GM12878 (cell line): ENCODE measurements at regions not wholly inside any gene's neighbourhood (a gene's known extent, or its start where the extent isn't known, plus 50 kb on each side); places are given as distances from the start of the nearest gene placed in this dataset.

Experiments
- ATAC-seq: fragments of 200-7000 bp; cut with Tn5 transposase; 3 replicates; pipeline ENCODE4 v1.9.1; 2020; ENCODE audit warnings: mild to moderate bottlenecking, moderate library complexity
- BruUV-seq: library from RNA; stranded (reverse); fragments of 400-500 nt; replicated peaks from 2 replicates; lab custom pipeline; 2021; lab: Mats Ljungman, UMichigan
- CTCF ChIA-PET: fragments of 300-600 bp; sonication (Branson Sonifier 250); formaldehyde crosslinking; extraction: SDS; loops from one replicate; lab custom pipeline; 2021; ENCODE audit warnings: inconsistent platforms; lab: Yijun Ruan, JAX
- POLR2A ChIA-PET: fragments of 350-600 bp; formaldehyde crosslinking; extraction: SDS; loops from one replicate; lab custom pipeline; 2021; ENCODE audit warnings: inconsistent platforms; lab: Charles Lee
- RAD21 ChIA-PET: fragments of 300-600 bp; sonication (Branson Sonifier 250); formaldehyde crosslinking; loops from one replicate; lab custom pipeline; 2023; ENCODE audit warnings: antibody characterized with exemption; ENCODE audit not compliant: unreplicated experiment; lab: Charles Lee
- SMC1A ChIA-PET: fragments of 300-600 bp; sonication (Branson Sonifier 250); formaldehyde crosslinking; loops from one replicate; lab custom pipeline; 2023; ENCODE audit not compliant: unreplicated experiment, uncharacterized antibody; lab: Charles Lee
- DNase-seq: peaks from one replicate; pipeline ENCODE4 v3.0.0-alpha.2; 2011; ENCODE audit warnings: low read depth, low spot score
- FAIRE-seq: peaks from 3 replicates; lab custom pipeline; 2011; peaks lifted over from hg19 to GRCh38; lab: Jason Lieb, UNC
- H2AFZ ChIP-seq: 2 replicates; pipeline ENCODE4 v1.6.0; 2011; ENCODE audit warnings: low read depth, low read length, control low read depth; ENCODE audit not compliant: control insufficient read depth
- H3K27ac ChIP-seq: 2 replicates; pipeline ENCODE4 v1.5.1; 2011; ENCODE audit warnings: control low read depth; ENCODE audit not compliant: control insufficient read depth, insufficient read depth
- H3K27me3 ChIP-seq, 2 experiments: replicated peaks in 1 of 2; 2 replicates each; pipeline versions ENCODE4 v1.6.0 to v1.6.1; 2011; ENCODE audit warnings: low read length in 1 of 2; ENCODE audit not compliant: control insufficient read depth in 2 of 2, insufficient read depth in 2 of 2
- H3K36me3 ChIP-seq, 2 experiments: 2 replicates each; pipeline ENCODE4 v1.5.1; 2011; ENCODE audit warnings: low read length in 1 of 2; ENCODE audit not compliant: control insufficient read depth in 2 of 2, insufficient read depth in 2 of 2
- H3K4me1 ChIP-seq: 2 replicates; pipeline ENCODE4 v1.6.1; 2011; ENCODE audit warnings: mild to moderate bottlenecking, low read length, moderate library complexity, mixed read lengths; ENCODE audit not compliant: control insufficient read depth, insufficient read depth
- H3K4me2 ChIP-seq: 2 replicates; pipeline ENCODE4 v1.6.0; 2011; ENCODE audit warnings: control low read depth; ENCODE audit not compliant: control insufficient read depth, insufficient read depth
- H3K4me3 ChIP-seq: fragments of 200-600 bp; sonication (generic); 2 replicates; pipeline ENCODE4 v1.5.1; 2016
- H3K79me2 ChIP-seq: 2 replicates; pipeline ENCODE4 v1.6.0; 2011; ENCODE audit warnings: low read length; ENCODE audit not compliant: control insufficient read depth, insufficient read depth
- H3K9ac ChIP-seq: 2 replicates; pipeline ENCODE4 v1.8.0; 2011; ENCODE audit warnings: low read length, control low read depth, mixed read lengths; ENCODE audit not compliant: control insufficient read depth, insufficient read depth
- H3K9me3 ChIP-seq: replicated peaks from 3 replicates; pipeline ENCODE4 v1.5.1; 2011; ENCODE audit warnings: mild to moderate bottlenecking, low read length; ENCODE audit not compliant: control insufficient read depth, insufficient read depth
- H4K20me1 ChIP-seq: 2 replicates; pipeline ENCODE4 v1.6.0; 2011; ENCODE audit not compliant: control insufficient read depth, insufficient read depth
- MEF2B ChIP-seq: fragments of 450-650 bp; IDR thresholded peaks from 2 replicates; pipeline ENCODE4 v1.6.1; 2018; ENCODE audit warnings: mild to moderate bottlenecking, moderate library complexity; ENCODE audit not compliant: partially characterized antibody, poor library complexity, severe bottlenecking
- MTA3 ChIP-seq: IDR thresholded peaks from 2 replicates; pipeline ENCODE4 v1.6.1; 2012; ENCODE audit warnings: low read length, inconsistent platforms, borderline replicate concordance
- NR2C1 ChIP-seq: fragments of 450-650 bp; IDR thresholded peaks from 2 replicates; pipeline ENCODE4 v1.6.1; 2017; ENCODE audit warnings: antibody characterized with exemption, mild to moderate bottlenecking, moderate library complexity
- SIX5 ChIP-seq: IDR thresholded peaks from 2 replicates; pipeline ENCODE4 v1.6.1; 2011; ENCODE audit warnings: mild to moderate bottlenecking, low read depth, low read length, moderate library complexity; ENCODE audit not compliant: severe bottlenecking
- SMAD1 ChIP-seq: fragments of 450-650 bp; IDR thresholded peaks from 2 replicates; pipeline ENCODE4 v1.6.1; 2018; ENCODE audit warnings: mild to moderate bottlenecking, low read depth; ENCODE audit not compliant: partially characterized antibody
- YY1 ChIP-seq: IDR thresholded peaks from 2 replicates; pipeline ENCODE4 v1.6.1; 2011; ENCODE audit warnings: low read depth, mild to moderate bottlenecking, low read length
- ZNF24 ChIP-seq: fragments of 450-650 bp; IDR thresholded peaks from 2 replicates; pipeline ENCODE4 v1.6.1; 2017; ENCODE audit warnings: antibody characterized with exemption, mild to moderate bottlenecking
- ZNF274 ChIP-seq: IDR thresholded peaks from one replicate; pipeline ENCODE4 v1.8.0; 2011; ENCODE audit not compliant: insufficient read length, insufficient read depth
- WGBS: methylation state at CpG from one replicate; pipeline ENCODE4 v1.1.6; 2016; ENCODE audit warnings: low lambda C conversion rate; ENCODE audit not compliant: insufficient replicate concordance, insufficient coverage; ENCODE audit errors: missing lambda C conversion rate; 5-methylcytosine and 5-hydroxymethylcytosine counted together
- in situ Hi-C: fragments of 300-500 bp; cut with MboI; formaldehyde crosslinking; loops from 9 replicates; pipeline ENCODE4 v1.14.3; 2018; ENCODE audit warnings: mixed read lengths
- intact Hi-C: fragments of 100-400 bp; cut with micrococcal nuclease; formaldehyde crosslinking; loops from one replicate; pipeline ENCODE4 v1.14.2; 2022; ENCODE audit not compliant: unreplicated experiment

DNA sequence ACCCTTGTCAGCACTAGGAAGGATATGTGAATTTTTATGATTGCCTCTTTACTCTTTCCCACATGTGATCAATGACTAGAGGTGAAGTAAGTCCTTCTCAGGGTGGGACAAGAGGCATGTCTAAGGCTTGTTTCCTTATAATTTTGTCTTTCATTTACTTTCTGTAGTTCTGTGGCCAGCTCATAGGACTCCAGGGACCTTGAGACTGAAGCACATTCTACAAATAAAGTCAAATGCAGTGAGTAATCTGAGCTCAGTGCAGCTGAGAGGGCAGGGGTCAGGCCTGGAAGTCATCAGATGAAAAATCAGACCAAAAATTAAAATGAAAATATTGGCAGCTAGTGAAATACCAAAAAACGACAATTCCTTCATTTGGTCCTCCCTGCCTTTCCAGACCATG is 424.7 kb upstream of the THBS1 start:
- intact Hi-C loops (no loop called here), in situ Hi-C loops (no loop called here)
- RAD21 ChIA-PET = no interaction called here
- Histone ChIP-seq H3K36me3 (no peaks in the 10 kb centered on the region), H3K79me2 (no peaks in the 10 kb centered on the region), H3K27me3 (no peaks in the 10 kb centered on the region), H2AFZ (no peak overlapping the region), H3K27ac (no peak overlapping the region), H3K4me1 (no peaks in the 10 kb centered on the region), H4K20me1 (no peaks in the 10 kb centered on the region), H3K9me3 (no peaks in the 10 kb centered on the region), H3K4me2 (no peak overlapping the region), H3K9ac (no peak overlapping the region), H3K4me3 (no peak overlapping the region)
- 0% methylated on average over 1 of the region's 1 CpG for WGBS
- no peak for ATAC-seq
- CTCF ChIA-PET = interaction anchor here (1.4 kb wide), 1 partner anchor 11 kb away, joined by 3 read pairs; no protein-coding TSS in a partner anchor
- FAIRE-seq = no peak
- no peak for TF ChIP-seq MEF2B
- POLR2A ChIA-PET = no interaction called here
- BruUV-seq = no TSS peak
- SMC1A ChIA-PET = no interaction called here
- no peak for DNase-seq

DNA sequence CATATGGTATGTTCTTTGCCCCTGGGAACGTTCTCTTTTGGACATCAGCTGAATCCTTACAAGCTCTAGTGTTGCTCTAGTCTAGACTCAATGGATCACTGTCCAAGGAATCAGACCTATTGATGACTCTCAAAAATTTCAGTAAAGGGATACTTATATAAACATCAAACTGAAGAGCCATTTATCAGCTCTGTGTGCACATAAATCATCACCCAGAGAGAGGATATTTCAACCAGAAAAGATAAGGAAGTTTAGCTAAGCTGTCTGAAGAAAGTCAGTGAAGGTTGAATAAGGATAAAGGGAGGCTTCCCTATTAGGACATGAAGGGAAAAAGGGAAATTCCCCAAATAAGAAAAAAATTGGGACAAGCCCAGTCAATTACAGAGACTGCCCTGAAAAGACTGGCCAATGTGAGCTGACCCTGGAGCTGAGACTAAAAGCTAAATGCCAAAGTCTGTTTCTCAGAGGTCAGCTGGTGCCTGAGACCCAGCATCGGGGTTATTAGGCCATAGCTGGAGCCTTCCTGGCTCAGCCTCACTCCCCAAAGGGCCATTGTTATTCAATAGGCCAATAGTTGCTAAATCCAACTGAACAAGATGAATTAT is 424.1 kb upstream of the THBS1 start:
- Histone ChIP-seq H3K27me3 (no peaks in the 10 kb centered on the region), H3K36me3 (no peaks in the 10 kb centered on the region), H4K20me1 (no peaks in the 10 kb centered on the region), H3K27ac (no peak overlapping the region), H3K4me3 (no peak overlapping the region), H3K4me1 (no peaks in the 10 kb centered on the region), H3K9me3 (no peaks in the 10 kb centered on the region), H3K9ac (no peak overlapping the region), H2AFZ (no peak overlapping the region), H3K79me2 (no peaks in the 10 kb centered on the region), H3K4me2 (no peak overlapping the region)
- in situ Hi-C loops (no loop called here), intact Hi-C loops (no loop called here)
- ChIA-PET SMC1A (interaction anchor here (0.8 to 1.3 kb wide), 4 partner anchors 13 to 602 kb away, joined by 3 read pairs; no protein-coding TSS in a partner anchor), POLR2A (no interaction called here), CTCF (interaction anchor here (0.9 to 1.4 kb wide), 2 partner anchors 10 to 599 kb away, joined by 3 to 4 read pairs; no protein-coding TSS in a partner anchor), RAD21 (no interaction called here)
- 28% methylated on average over 2 of the region's 2 CpGs for WGBS
- DNase-seq (no peak), FAIRE-seq (no peak), ATAC-seq (no peak)
- no TSS peak for BruUV-seq
- TF ChIP-seq MTA3 = no peak
- no peak for TF ChIP-seq SIX5
- no peak for TF ChIP-seq SMAD1
- no peak for TF ChIP-seq ZNF24
- no peak for TF ChIP-seq YY1
- TF ChIP-seq NR2C1 = no peak
- no peak for TF ChIP-seq ZNF274
